KMS-11 (cell line): ENCODE measurements at regions not wholly inside any gene's neighbourhood (a gene's known extent, or its start where the extent isn't known, plus 50 kb on each side); places are given as distances from the start of the nearest gene placed in this dataset.

Experiments
- H2AFZ ChIP-seq: fragments of 200-600 bp; sonication (generic); 2 replicates; pipeline ENCODE4 v1.6.1; 2016; ENCODE audit warnings: antibody characterized with exemption, mixed run types, low read depth
- H3K27ac ChIP-seq: fragments of 200-600 bp; sonication (generic); 2 replicates; pipeline ENCODE4 v1.6.1; 2016; ENCODE audit warnings: mild to moderate bottlenecking, mixed run types
- H3K27me3 ChIP-seq: fragments of 200-600 bp; sonication (generic); 2 replicates; pipeline ENCODE4 v1.6.1; 2017; ENCODE audit warnings: mild to moderate bottlenecking, low read depth, mixed run types, moderate library complexity; ENCODE audit not compliant: insufficient read depth
- H3K36me3 ChIP-seq: fragments of 200-600 bp; sonication (generic); 2 replicates; pipeline ENCODE4 v1.6.1; 2017; ENCODE audit warnings: mild to moderate bottlenecking, mixed run types; ENCODE audit not compliant: insufficient read depth
- H3K4me1 ChIP-seq: fragments of 200-600 bp; sonication (generic); 2 replicates; pipeline ENCODE4 v1.6.1; 2016; ENCODE audit warnings: mild to moderate bottlenecking, low read depth, mixed run types; ENCODE audit not compliant: poor library complexity, severe bottlenecking
- H3K4me2 ChIP-seq: fragments of 200-600 bp; sonication (generic); 2 replicates; pipeline ENCODE4 v1.7.0; 2016; ENCODE audit warnings: mild to moderate bottlenecking, mixed run types
- H3K4me3 ChIP-seq: fragments of 200-600 bp; sonication (generic); IDR thresholded peaks from 2 replicates; pipeline ENCODE4 v1.6.1; 2017; ENCODE audit warnings: low read depth, low read length, mixed read lengths; ENCODE audit not compliant: insufficient read depth
- H3K79me2 ChIP-seq: fragments of 200-600 bp; sonication (generic); 2 replicates; pipeline ENCODE4 v1.6.1; 2016; ENCODE audit warnings: low read depth, mixed run types; ENCODE audit not compliant: insufficient read depth
- H3K9ac ChIP-seq: fragments of 200-600 bp; sonication (generic); 2 replicates; pipeline ENCODE4 v1.6.1; 2016; ENCODE audit warnings: mild to moderate bottlenecking, mixed run types
- H4K20me1 ChIP-seq: fragments of 200-600 bp; sonication (generic); 2 replicates; pipeline ENCODE4 v1.6.1; 2016; ENCODE audit warnings: mild to moderate bottlenecking, mixed run types; ENCODE audit not compliant: insufficient read depth
- CTCF ChIP-seq: fragments of 200-600 bp; sonication (generic); conservative IDR thresholded peaks from 2 replicates; pipeline ENCODE4 v1.6.1; 2017; ENCODE audit warnings: low read depth, mild to moderate bottlenecking, antibody characterized with exemption, low read length, moderate library complexity, mixed read lengths

- Histone ChIP-seq H3K9ac (no peak overlapping the region), H3K27ac (no peak overlapping the region), H3K36me3 (no peaks in the 10 kb centered on the region), H3K4me1 (no peaks in the 10 kb centered on the region), H4K20me1 (no peaks in the 10 kb centered on the region), H3K4me3 (no peak overlapping the region), H2AFZ (no peak overlapping the region), H3K79me2 (no peaks in the 10 kb centered on the region), H3K4me2 (no peak overlapping the region), H3K27me3 (peaks cover 3% of the 10 kb centered on the region; the same call in 1 of the 2 replicates)
- no peak for TF ChIP-seq CTCF
Measured at GRCh38 chr22:49417833-49418232, 409.8 kb downstream of the BRD1 start.

- no peak overlapping the region for H3K27ac ChIP-seq
- no peak overlapping the region for H2AFZ ChIP-seq
Measured at GRCh38 chr22:49417326-49417725, 410.3 kb downstream of the BRD1 start.

GRCh38 chr22:49415151-49415951 is 412.3 kb downstream of the BRD1 start:
- H3K4me3 ChIP-seq: no peak overlapping the region
- H4K20me1 ChIP-seq: no peaks in the 10 kb centered on the region
- H3K27me3 ChIP-seq: peaks cover 3% of the 10 kb centered on the region; the same call in 1 of the 2 replicates
- no peaks in the 10 kb centered on the region for H3K36me3 ChIP-seq
- no peaks in the 10 kb centered on the region for H3K4me1 ChIP-seq
- TF ChIP-seq CTCF: no peak
- H3K4me2 ChIP-seq: no peak overlapping the region
- no peak overlapping the region for H2AFZ ChIP-seq
- no peaks in the 10 kb centered on the region for H3K79me2 ChIP-seq
- no peak overlapping the region for H3K27ac ChIP-seq
- H3K9ac ChIP-seq: no peak overlapping the region

More at GRCh38 chr22:49417326-49417725, 410.3 kb downstream of the BRD1 start:
- no peak overlapping the region for H3K4me3 ChIP-seq
- TF ChIP-seq CTCF: no peak
- H3K9ac ChIP-seq: no peak overlapping the region
- no peaks in the 10 kb centered on the region for H4K20me1 ChIP-seq
- H3K27me3 ChIP-seq: peaks cover 3% of the 10 kb centered on the region; the same call in 1 of the 2 replicates
- H3K4me2 ChIP-seq: no peak overlapping the region
- H3K79me2 ChIP-seq: no peaks in the 10 kb centered on the region
- H3K4me1 ChIP-seq: no peaks in the 10 kb centered on the region
- no peaks in the 10 kb centered on the region for H3K36me3 ChIP-seq

- no peaks in the 10 kb centered on the region for H4K20me1 ChIP-seq
- H3K27ac ChIP-seq: no peak overlapping the region
- no peaks in the 10 kb centered on the region for H3K36me3 ChIP-seq
- no peak overlapping the region for H3K4me3 ChIP-seq
- no peaks in the 10 kb centered on the region for H3K4me1 ChIP-seq
- H2AFZ ChIP-seq: no peak overlapping the region
- TF ChIP-seq CTCF: no peak
- H3K9ac ChIP-seq: no peak overlapping the region
- H3K79me2 ChIP-seq: no peaks in the 10 kb centered on the region
- no peak overlapping the region for H3K4me2 ChIP-seq
- peaks cover 3% of the 10 kb centered on the region; the same call in 1 of the 2 replicates for H3K27me3 ChIP-seq
Measured at GRCh38 chr22:49413551-49413950, 414.1 kb downstream of the BRD1 start.
